ENCODE measurements at regions not wholly inside any gene's neighbourhood (a gene's known extent, or its start where the extent isn't known, plus 50 kb on each side); places are given as distances from the start of the nearest gene placed in this dataset.

DNA sequence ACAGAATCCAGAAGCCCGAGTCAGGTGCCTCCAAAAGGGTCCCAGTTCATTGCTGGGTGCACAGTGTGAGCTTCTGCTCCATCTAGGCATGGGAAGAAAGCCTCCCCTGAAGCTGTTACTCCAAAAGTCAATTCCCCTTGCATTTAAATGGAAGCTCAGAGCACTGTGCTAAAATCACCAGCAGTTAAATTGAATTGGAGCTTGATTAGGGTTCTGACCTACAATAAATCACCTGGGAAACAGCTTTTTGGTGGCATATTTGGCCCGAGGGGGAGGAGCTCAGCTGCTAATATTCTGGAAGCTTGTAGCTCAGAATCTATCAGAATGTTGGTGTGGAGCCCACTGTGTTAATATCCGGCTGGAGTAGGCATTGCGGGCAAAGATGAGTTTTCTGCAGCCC, 87.1 kb upstream of the RGMA start (continued):
- no peak for TF ChIP-seq ZNF184 (CRISPR knock-in tag; IDR thresholded peaks at IDR 0.05)

DNA sequence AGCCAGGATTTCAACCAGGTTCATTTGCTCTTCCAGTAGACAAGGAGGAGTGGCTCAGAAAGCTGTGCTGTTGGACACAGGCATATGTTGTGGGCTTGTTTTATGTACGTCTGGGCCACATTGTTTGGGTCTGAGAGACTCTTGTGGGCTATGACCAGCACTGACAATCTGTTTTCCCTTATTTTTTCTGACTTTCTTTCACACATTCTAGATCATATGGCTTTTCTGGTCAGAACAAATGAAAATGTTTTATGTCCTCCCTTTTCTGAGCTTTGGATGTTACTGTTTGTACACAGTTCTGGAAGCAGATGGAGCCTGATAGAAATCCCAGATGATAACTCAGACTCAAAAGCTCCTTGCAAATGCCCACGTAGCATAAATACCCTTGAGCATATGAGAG, 85.8 kb upstream of the RGMA start:
- in situ Hi-C loops (cut with MboI) (no loop called here), intact Hi-C loops (cut with micrococcal nuclease) (no loop called here)
- Histone ChIP-seq H3K4me3 (no peak overlapping the region), H3K4me1 (replicated peaks in 1 of 2; ENCODE audit: control insufficient read depth in 2 of 2, insufficient read depth in 2 of 2, low read length in 2 of 2) (peaks cover 0 to 8% of the 10 kb centered on the region in 2 experiments; a peak in 2 of 5 replicates), H2AFZ (ENCODE audit: low read depth, low read length) (no peak overlapping the region), H3K9me3 (replicated peaks; ENCODE audit: control insufficient read depth, insufficient read depth, low read depth, low read length) (no peaks in the 10 kb centered on the region), H3K9ac (ENCODE audit: insufficient read depth in 1 of 2, low read depth in 2 of 2, low read length in 2 of 2) (no peak overlapping the region), H3K9me1 (ENCODE audit: control insufficient read depth, insufficient read depth, low read length) (no peaks in the 10 kb centered on the region), H3K27ac (ENCODE audit: extremely low read depth, low read depth, low read length) (no peak overlapping the region), H3K36me3 (ENCODE audit: control insufficient read depth, insufficient read depth, low read length) (no peaks in the 10 kb centered on the region), H3K4me2 (ENCODE audit: insufficient read depth, low read length) (no peak overlapping the region), H4K20me1 (replicated peaks; ENCODE audit: control insufficient read depth, insufficient read depth, low read length) (no peaks in the 10 kb centered on the region; the same call in 1 of the 2 replicates), H3K79me2 (ENCODE audit: control insufficient read depth, insufficient read depth, low read length) (no peaks in the 10 kb centered on the region), H3K27me3 (ENCODE audit: control insufficient read depth in 2 of 2, insufficient read depth in 2 of 2, low read length in 2 of 2) (peaks cover 0 to 10% of the 10 kb centered on the region in 2 experiments; a peak in 1 of 5 replicates)
- CTCF ChIA-PET (ENCODE audit: low intra/inter-chr PET ratio) = no interaction called here
- DNase-seq (ENCODE audit: extremely low read depth in 1 of 4, low spot score in 3 of 4) (no peak), FAIRE-seq (no peak), ATAC-seq (no peak)
- BruUV-seq (replicated peaks) = no TSS peak
- TF ChIP-seq ZNF282 (CRISPR knock-in tag; IDR thresholded peaks at IDR 0.05) (no peak), ZC3H11A (IDR thresholded peaks at IDR 0.05; ENCODE audit: low read depth, low read length) (no peak), HOXB6 (CRISPR knock-in tag; IDR thresholded peaks at IDR 0.05; ENCODE audit: borderline replicate concordance) (no peak), ZNF12 (CRISPR knock-in tag; IDR thresholded peaks at IDR 0.05) (no peak), ETV6 (IDR thresholded peaks at IDR 0.05; ENCODE audit: borderline replicate concordance in 1 of 2, low read depth in 2 of 2, low read length in 1 of 2) (no peak), ETV6 (CRISPR knock-in tag; IDR thresholded peaks at IDR 0.05; ENCODE audit: borderline replicate concordance) (no peak), RBM39 (optimal IDR thresholded peaks at IDR 0.05; ENCODE audit: low read depth, low read length) (no peak), CBX3 (IDR thresholded peaks at IDR 0.05; ENCODE audit: borderline replicate concordance in 1 of 2, low read length in 2 of 2) (no peak), ZNF274 (IDR thresholded peaks at IDR 0.05; ENCODE audit: borderline replicate concordance, low read depth, low read length) (no peak), OTX1 (CRISPR knock-in tag; IDR thresholded peaks at IDR 0.05) (no peak), EHMT2 (IDR thresholded peaks at IDR 0.05) (no peak), HMG20A (CRISPR knock-in tag; conservative IDR thresholded peaks at IDR 0.05) (no peak), CBX2 (IDR thresholded peaks at IDR 0.05; ENCODE audit: insufficient read depth, low read length, poor library complexity, severe bottlenecking) (no peak)
- TF ChIP-seq, protein P1, sequence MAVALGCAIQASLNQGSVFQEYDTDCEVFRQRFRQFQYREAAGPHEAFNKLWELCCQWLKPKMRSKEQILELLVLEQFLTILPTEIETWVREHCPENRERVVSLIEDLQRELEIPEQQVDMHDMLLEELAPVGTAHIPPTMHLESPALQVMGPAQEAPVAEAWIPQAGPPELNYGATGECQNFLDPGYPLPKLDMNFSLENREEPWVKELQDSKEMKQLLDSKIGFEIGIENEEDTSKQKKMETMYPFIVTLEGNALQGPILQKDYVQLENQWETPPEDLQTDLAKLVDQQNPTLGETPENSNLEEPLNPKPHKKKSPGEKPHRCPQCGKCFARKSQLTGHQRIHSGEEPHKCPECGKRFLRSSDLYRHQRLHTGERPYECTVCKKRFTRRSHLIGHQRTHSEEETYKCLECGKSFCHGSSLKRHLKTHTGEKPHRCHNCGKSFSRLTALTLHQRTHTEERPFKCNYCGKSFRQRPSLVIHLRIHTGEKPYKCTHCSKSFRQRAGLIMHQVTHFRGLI (CRISPR knock-in tag; IDR thresholded peaks at IDR 0.05) = no peak
- TF ChIP-seq, protein P2, sequence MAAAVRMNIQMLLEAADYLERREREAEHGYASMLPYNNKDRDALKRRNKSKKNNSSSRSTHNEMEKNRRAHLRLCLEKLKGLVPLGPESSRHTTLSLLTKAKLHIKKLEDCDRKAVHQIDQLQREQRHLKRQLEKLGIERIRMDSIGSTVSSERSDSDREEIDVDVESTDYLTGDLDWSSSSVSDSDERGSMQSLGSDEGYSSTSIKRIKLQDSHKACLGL (CRISPR knock-in tag; IDR thresholded peaks at IDR 0.05; ENCODE audit: borderline replicate concordance, poor library complexity, severe bottlenecking) = no peak
- 0% methylated on average over 2 of the region's 2 CpGs for WGBS (ENCODE audit: insufficient coverage, low coverage, missing lambda C conversion rate)
- POLR2A ChIA-PET = no interaction called here

All from K562 (cell line).